ENCODE measurements at regions not wholly inside any gene's neighbourhood (a gene's known extent, or its start where the extent isn't known, plus 50 kb on each side); places are given as distances from the start of the nearest gene placed in this dataset.

GRCh38 chr6:51027283-51028065 lies 208.8 kb downstream of the TFAP2B start:
- H3K4me3 ChIP-seq (ENCODE audit: low read depth, low read length), result no peak overlapping the region
- no peaks in the 10 kb centered on the region for H3K27me3 ChIP-seq (ENCODE audit: control insufficient read depth, insufficient read depth, low read length)
- DNase-seq (ENCODE audit: low read depth), result no peak
- no peaks in the 10 kb centered on the region for H3K36me3 ChIP-seq (ENCODE audit: control insufficient read depth, insufficient read depth, low read length)
- no peak for TF ChIP-seq CTCF (IDR thresholded peaks at IDR 0.05; ENCODE audit: insufficient read depth, low read length, poor library complexity, severe bottlenecking)

- Histone ChIP-seq H3K36me3 (ENCODE audit: control insufficient read depth, insufficient read depth, low read length) (no peaks in the 10 kb centered on the region), H3K27me3 (ENCODE audit: control insufficient read depth, insufficient read depth, low read length) (no peaks in the 10 kb centered on the region), H3K4me3 (ENCODE audit: low read depth, low read length) (no peak overlapping the region)
- no peak for DNase-seq (ENCODE audit: low read depth)
- TF ChIP-seq CTCF (IDR thresholded peaks at IDR 0.05; ENCODE audit: insufficient read depth, low read length, poor library complexity, severe bottlenecking), result no peak
Measured at GRCh38 chr6:51028276-51028675, 209.6 kb downstream of the TFAP2B start.

DNA sequence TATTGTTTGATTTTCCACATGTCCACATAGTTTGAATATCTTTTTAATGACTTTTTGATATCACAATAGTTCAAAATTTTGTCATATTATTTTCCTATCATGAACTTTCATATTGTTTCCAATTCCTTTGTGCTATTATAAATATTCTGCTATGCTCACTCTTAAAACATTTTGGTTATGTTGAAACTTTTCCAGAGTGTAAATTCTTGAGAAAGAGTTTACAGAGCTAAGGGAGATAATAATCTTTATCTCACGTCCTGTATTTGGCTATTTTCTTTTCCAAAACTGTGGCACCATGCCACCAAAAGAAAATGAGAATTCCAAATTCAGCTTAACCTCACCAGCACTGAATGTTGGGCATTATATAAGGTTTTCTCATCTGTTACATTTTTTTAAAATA lies 210.9 kb downstream of the TFAP2B start:
- H3K36me3 ChIP-seq (ENCODE audit: control insufficient read depth, insufficient read depth, low read length), result no peaks in the 10 kb centered on the region
- DNase-seq (ENCODE audit: low read depth), result no peak
- TF ChIP-seq CTCF (IDR thresholded peaks at IDR 0.05; ENCODE audit: insufficient read depth, low read length, poor library complexity, severe bottlenecking), result no peak
- H3K27me3 ChIP-seq (ENCODE audit: control insufficient read depth, insufficient read depth, low read length), result no peaks in the 10 kb centered on the region
- H3K4me3 ChIP-seq (ENCODE audit: low read depth, low read length), result no peak overlapping the region

GRCh38 chr6:51045548-51045947 lies 226.9 kb downstream of the TFAP2B start:
- Histone ChIP-seq H3K4me3 (ENCODE audit: low read depth, low read length) (no peak overlapping the region), H3K36me3 (ENCODE audit: control insufficient read depth, insufficient read depth, low read length) (no peaks in the 10 kb centered on the region), H3K27me3 (ENCODE audit: control insufficient read depth, insufficient read depth, low read length) (no peaks in the 10 kb centered on the region)
- TF ChIP-seq CTCF (IDR thresholded peaks at IDR 0.05; ENCODE audit: insufficient read depth, low read length, poor library complexity, severe bottlenecking), result no peak
- DNase-seq (ENCODE audit: low read depth), result no peak

DNA sequence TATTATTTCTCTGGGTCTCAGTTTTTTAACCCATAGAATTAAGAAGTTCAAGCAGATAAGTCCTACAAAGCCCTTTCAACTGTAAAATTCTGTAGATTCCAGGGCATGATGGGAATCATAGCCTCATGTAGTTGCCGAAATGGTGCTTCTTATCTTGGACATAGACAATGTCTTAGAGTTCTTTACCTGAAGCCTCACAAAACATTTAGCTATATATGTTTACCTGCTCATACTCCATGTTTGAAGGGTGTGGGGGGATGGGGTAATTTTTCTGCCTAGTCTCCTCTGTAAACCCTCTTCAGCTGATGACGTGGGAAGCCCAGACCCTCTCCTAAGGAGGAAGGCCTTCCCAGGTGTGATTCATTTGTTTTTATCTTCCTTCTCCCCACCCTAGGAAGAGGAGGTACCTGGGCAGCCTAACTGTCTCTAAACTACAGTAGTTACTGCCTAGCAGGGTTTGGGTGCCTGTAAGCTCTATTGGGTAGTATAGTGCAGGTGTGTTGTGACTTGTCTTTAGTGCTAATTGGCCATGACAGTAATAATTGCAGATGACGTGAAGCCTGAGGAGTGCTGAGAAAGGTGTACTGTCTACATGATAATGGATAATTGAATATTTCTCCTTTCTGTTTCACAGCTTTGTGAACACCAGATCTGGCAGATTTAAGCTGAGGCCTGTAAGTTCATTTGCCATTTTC lies 230.8 kb downstream of the TFAP2B start:
- no peak overlapping the region for H3K4me3 ChIP-seq (ENCODE audit: low read depth, low read length)
- H3K27me3 ChIP-seq (ENCODE audit: control insufficient read depth, insufficient read depth, low read length), result no peaks in the 10 kb centered on the region
- H3K36me3 ChIP-seq (ENCODE audit: control insufficient read depth, insufficient read depth, low read length), result no peaks in the 10 kb centered on the region
- no peak for TF ChIP-seq CTCF (IDR thresholded peaks at IDR 0.05; ENCODE audit: insufficient read depth, low read length, poor library complexity, severe bottlenecking)
- no peak for DNase-seq (ENCODE audit: low read depth)
